ENCODE measurements at regions not wholly inside any gene's neighbourhood (a gene's known extent, or its start where the extent isn't known, plus 50 kb on each side); places are given as distances from the start of the nearest gene placed in this dataset.

GRCh38 chr14:38481952-38482678, 226.2 kb upstream of the CLEC14A start:
- ATAC-seq (no peak), DNase-seq (ENCODE audit: low spot score) (no peak)
- no peak overlapping the region for H3K27ac Mint-ChIP-seq
- no peak overlapping the region for H3K4me3 Mint-ChIP-seq
- ChIA-PET CTCF (no interaction called here), POLR2A (interaction anchor here (0.7 kb wide), 2 partner anchors 274 to 599 kb away, joined by 3 read pairs; partner anchors contain the start of gene SSTR1)
- H3K27me3 Mint-ChIP-seq (ENCODE audit: low read depth), result peaks cover 5% of the 10 kb centered on the region
- peaks cover 24% of the 10 kb centered on the region for H3K36me3 Mint-ChIP-seq
- H3K4me1 Mint-ChIP-seq, result no peaks in the 10 kb centered on the region
- TF ChIP-seq, protein P1, sequence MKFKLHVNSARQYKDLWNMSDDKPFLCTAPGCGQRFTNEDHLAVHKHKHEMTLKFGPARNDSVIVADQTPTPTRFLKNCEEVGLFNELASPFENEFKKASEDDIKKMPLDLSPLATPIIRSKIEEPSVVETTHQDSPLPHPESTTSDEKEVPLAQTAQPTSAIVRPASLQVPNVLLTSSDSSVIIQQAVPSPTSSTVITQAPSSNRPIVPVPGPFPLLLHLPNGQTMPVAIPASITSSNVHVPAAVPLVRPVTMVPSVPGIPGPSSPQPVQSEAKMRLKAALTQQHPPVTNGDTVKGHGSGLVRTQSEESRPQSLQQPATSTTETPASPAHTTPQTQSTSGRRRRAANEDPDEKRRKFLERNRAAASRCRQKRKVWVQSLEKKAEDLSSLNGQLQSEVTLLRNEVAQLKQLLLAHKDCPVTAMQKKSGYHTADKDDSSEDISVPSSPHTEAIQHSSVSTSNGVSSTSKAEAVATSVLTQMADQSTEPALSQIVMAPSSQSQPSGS (CRISPR knock-in tag; IDR thresholded peaks at IDR 0.05; ENCODE audit: borderline replicate concordance, low read depth), result no peak
- TF ChIP-seq E2F4 (CRISPR knock-in tag; IDR thresholded peaks at IDR 0.05; ENCODE audit: borderline replicate concordance, low read depth) (no peak), CTCF (IDR thresholded peaks at IDR 0.05) (no peak), ZNF138 (CRISPR knock-in tag; conservative IDR thresholded peaks at IDR 0.05) (no peak), CBFB (CRISPR knock-in tag; IDR thresholded peaks at IDR 0.05; ENCODE audit: low read depth) (no peak)
- TF ChIP-seq, protein P2, sequence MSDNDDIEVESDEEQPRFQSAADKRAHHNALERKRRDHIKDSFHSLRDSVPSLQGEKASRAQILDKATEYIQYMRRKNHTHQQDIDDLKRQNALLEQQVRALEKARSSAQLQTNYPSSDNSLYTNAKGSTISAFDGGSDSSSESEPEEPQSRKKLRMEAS (CRISPR knock-in tag; IDR thresholded peaks at IDR 0.05), result no peak
- peaks cover 28% of the 10 kb centered on the region for H3K9me3 Mint-ChIP-seq

- Mint-ChIP-seq H3K4me3 (no peak overlapping the region), H3K4me1 (no peaks in the 10 kb centered on the region), H3K27me3 (ENCODE audit: low read depth) (peaks cover 21% of the 10 kb centered on the region), H3K27ac (no peak overlapping the region), H3K9me3 (peaks cover 5% of the 10 kb centered on the region; the same call in 1 of the 2 replicates), H3K36me3 (no peaks in the 10 kb centered on the region)
- ChIA-PET POLR2A (no interaction called here), CTCF (no interaction called here)
- TF ChIP-seq TEAD1 (CRISPR knock-in tag; IDR thresholded peaks at IDR 0.05), result no peak
- TF ChIP-seq, protein P3, sequence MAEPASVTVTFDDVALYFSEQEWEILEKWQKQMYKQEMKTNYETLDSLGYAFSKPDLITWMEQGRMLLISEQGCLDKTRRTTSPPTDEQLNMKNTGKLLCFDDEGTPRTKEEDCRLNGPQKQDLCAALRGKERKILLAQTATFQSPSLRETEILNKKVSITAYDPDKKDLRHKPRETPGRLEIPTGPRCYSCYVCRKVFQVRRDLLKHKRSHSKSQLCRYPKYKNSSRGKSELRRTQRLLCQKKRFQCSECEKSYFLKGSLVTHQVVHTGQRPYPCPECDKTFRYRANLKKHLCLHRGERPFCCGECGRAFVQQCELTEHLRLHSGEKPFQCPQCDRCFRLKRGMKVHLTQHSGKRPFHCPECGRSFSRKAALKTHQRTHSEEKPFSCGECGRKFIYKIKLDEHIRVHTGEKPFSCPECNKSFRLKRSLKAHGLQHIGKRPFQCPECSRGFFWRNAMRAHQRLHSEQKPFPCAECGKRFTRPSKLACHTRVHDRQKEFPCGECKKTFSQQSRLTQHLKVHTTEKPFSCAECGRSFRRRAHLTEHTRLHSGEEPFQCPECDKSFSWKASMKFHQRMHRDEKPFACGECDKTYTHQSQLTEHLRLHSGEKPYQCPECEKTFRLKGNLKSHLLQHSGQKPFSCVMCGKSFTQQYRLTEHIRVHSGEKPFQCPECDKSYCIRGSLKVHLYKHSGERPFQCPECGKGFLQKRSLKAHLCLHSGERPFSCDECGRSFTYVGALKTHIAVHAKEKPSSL (CRISPR knock-in tag; conservative IDR thresholded peaks at IDR 0.05), result no peak
- TF ChIP-seq ZNF396 (CRISPR knock-in tag; IDR thresholded peaks at IDR 0.05; ENCODE audit: borderline replicate concordance), result no peak
- no peak for TF ChIP-seq ZNF121 (CRISPR knock-in tag; IDR thresholded peaks at IDR 0.05)
- TF ChIP-seq ZNF532 (CRISPR knock-in tag; IDR thresholded peaks at IDR 0.05; ENCODE audit: borderline replicate concordance), result no peak
- TF ChIP-seq SMAD4 (CRISPR knock-in tag; IDR thresholded peaks at IDR 0.05), result no peak
- no peak for TF ChIP-seq FOXJ3 (CRISPR knock-in tag; IDR thresholded peaks at IDR 0.05; ENCODE audit: borderline replicate concordance)
- no peak for TF ChIP-seq CBFB (CRISPR knock-in tag; IDR thresholded peaks at IDR 0.05; ENCODE audit: low read depth)
- ATAC-seq, result no peak
- no peak for DNase-seq (ENCODE audit: low spot score)
Observed at GRCh38 chr14:38469156-38469555, 213.3 kb upstream of the CLEC14A start.

All from WTC11 (cell line).